ENCODE measurements at regions not wholly inside any gene's neighbourhood (a gene's known extent, or its start where the extent isn't known, plus 50 kb on each side); places are given as distances from the start of the nearest gene placed in this dataset.

DNA sequence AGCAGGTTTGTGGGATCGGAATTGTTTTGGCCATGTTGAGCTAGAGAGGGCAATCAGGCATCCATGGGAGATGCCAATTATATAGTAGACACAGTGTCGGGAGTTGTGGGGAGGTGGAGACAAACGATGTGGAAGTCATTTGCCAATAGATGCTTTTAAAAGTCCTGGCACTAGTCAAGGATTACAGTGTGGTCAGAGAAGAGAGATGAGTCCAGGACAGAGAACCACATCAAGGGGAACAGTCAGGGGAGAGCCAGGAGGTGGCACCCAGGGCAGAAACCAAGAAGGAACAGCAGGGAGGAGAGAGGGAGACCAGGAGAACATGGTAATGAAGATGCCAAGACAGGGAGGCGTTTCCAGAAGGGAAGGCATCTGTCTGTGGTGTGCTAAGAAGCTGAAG is 81.2 kb downstream of the ARL4C start:
- TF ChIP-seq POLR2A (IDR thresholded peaks at IDR 0.05; ENCODE audit: low read depth, low read length) (no peak), POLR2AphosphoS5 (IDR thresholded peaks at IDR 0.05; ENCODE audit: insufficient read depth, low read depth, low read length) (no peak), EZH2 (IDR thresholded peaks at IDR 0.05; ENCODE audit: borderline replicate concordance, low read depth, low read length, severe bottlenecking) (no peak), JUN (IDR thresholded peaks at IDR 0.05; ENCODE audit: borderline replicate concordance, insufficient read depth, insufficient read length, low read depth) (no peak)
- TF ChIP-seq, protein P1, sequence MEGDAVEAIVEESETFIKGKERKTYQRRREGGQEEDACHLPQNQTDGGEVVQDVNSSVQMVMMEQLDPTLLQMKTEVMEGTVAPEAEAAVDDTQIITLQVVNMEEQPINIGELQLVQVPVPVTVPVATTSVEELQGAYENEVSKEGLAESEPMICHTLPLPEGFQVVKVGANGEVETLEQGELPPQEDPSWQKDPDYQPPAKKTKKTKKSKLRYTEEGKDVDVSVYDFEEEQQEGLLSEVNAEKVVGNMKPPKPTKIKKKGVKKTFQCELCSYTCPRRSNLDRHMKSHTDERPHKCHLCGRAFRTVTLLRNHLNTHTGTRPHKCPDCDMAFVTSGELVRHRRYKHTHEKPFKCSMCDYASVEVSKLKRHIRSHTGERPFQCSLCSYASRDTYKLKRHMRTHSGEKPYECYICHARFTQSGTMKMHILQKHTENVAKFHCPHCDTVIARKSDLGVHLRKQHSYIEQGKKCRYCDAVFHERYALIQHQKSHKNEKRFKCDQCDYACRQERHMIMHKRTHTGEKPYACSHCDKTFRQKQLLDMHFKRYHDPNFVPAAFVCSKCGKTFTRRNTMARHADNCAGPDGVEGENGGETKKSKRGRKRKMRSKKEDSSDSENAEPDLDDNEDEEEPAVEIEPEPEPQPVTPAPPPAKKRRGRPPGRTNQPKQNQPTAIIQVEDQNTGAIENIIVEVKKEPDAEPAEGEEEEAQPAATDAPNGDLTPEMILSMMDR (IDR thresholded peaks at IDR 0.05; ENCODE audit: extremely low read depth in 1 of 2, insufficient read depth in 1 of 2, low read depth in 1 of 2, low read length in 2 of 2) = no peak
- TF ChIP-seq, protein P2, sequence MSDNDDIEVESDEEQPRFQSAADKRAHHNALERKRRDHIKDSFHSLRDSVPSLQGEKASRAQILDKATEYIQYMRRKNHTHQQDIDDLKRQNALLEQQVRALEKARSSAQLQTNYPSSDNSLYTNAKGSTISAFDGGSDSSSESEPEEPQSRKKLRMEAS (IDR thresholded peaks at IDR 0.05; ENCODE audit: insufficient read depth, insufficient read length) = no peak
